ENCODE measurements at regions not wholly inside any gene's neighbourhood (a gene's known extent, or its start where the extent isn't known, plus 50 kb on each side); places are given as distances from the start of the nearest gene placed in this dataset.

- H3K79me2 ChIP-seq (ENCODE audit: insufficient read depth, low read depth, low read length): no peaks in the 10 kb centered on the region
- no peaks in the 10 kb centered on the region for H3K4me1 ChIP-seq (ENCODE audit: insufficient read depth, low read length, poor library complexity, severe bottlenecking)
- no peaks in the 10 kb centered on the region for H3K36me3 ChIP-seq (ENCODE audit: insufficient read depth, low read length)
- no peaks in the 10 kb centered on the region for H3K9me3 ChIP-seq (ENCODE audit: low read length)
- ChIA-PET CTCF (ENCODE audit: unreplicated experiment) (no interaction called here), POLR2A (interaction anchor here (0.6 to 0.8 kb wide), 3 partner anchors 27 to 75 kb away, joined by 3 read pairs; no protein-coding TSS in a partner anchor)
- DNase-seq (ENCODE audit: low spot score): no peak
- no peaks in the 10 kb centered on the region for H4K20me1 ChIP-seq (ENCODE audit: insufficient read depth, low read length)
- H3K9me2 ChIP-seq (ENCODE audit: insufficient read depth, low read length): no peaks in the 10 kb centered on the region
- no peak for TF ChIP-seq EZH2phosphoT487 (IDR thresholded peaks at IDR 0.05; ENCODE audit: borderline replicate concordance, low read depth, low read length)
- no peak for TF ChIP-seq CTCF (conservative IDR thresholded peaks at IDR 0.05; ENCODE audit: low read length)
- no peak overlapping the region for H3K4me3 ChIP-seq (ENCODE audit: low read depth, low read length, poor library complexity, severe bottlenecking)
- BruUV-seq (replicated peaks): no TSS peak
- H2AFZ ChIP-seq (ENCODE audit: low read length): no peak overlapping the region
- intact Hi-C loops (cut with micrococcal nuclease; ENCODE audit: unreplicated experiment): no loop called here
- no peak overlapping the region for H3K4me2 ChIP-seq (ENCODE audit: low read length)
- H3K27ac ChIP-seq (ENCODE audit: low read depth, low read length, poor library complexity, severe bottlenecking): no peak overlapping the region
Observed at GRCh38 chr4:42781315-42781714, 111.2 kb upstream of the GRXCR1 start.

GRCh38 chr4:42778349-42778748 lies 114.2 kb upstream of the GRXCR1 start:
- ChIA-PET POLR2A (interaction anchor here (0.6 to 0.7 kb wide), 2 partner anchors 38 to 140 kb away, joined by 3 to 4 read pairs; no protein-coding TSS in a partner anchor), CTCF (ENCODE audit: unreplicated experiment) (no interaction called here)
- Histone ChIP-seq H3K9me2 (ENCODE audit: insufficient read depth, low read length) (no peaks in the 10 kb centered on the region), H3K4me2 (ENCODE audit: low read length) (no peak overlapping the region), H3K36me3 (ENCODE audit: insufficient read depth, low read length) (no peaks in the 10 kb centered on the region), H3K4me1 (ENCODE audit: insufficient read depth, low read length, poor library complexity, severe bottlenecking) (no peaks in the 10 kb centered on the region), H3K4me3 (ENCODE audit: low read depth, low read length, poor library complexity, severe bottlenecking) (no peak overlapping the region), H3K9me3 (ENCODE audit: low read length) (no peaks in the 10 kb centered on the region), H2AFZ (ENCODE audit: low read length) (no peak overlapping the region), H3K79me2 (ENCODE audit: insufficient read depth, low read depth, low read length) (no peaks in the 10 kb centered on the region), H3K27ac (ENCODE audit: low read depth, low read length, poor library complexity, severe bottlenecking) (no peak overlapping the region), H4K20me1 (ENCODE audit: insufficient read depth, low read length) (no peaks in the 10 kb centered on the region)
- no peak for DNase-seq (ENCODE audit: low spot score)
- TF ChIP-seq CTCF (conservative IDR thresholded peaks at IDR 0.05; ENCODE audit: low read length) (no peak), EZH2phosphoT487 (IDR thresholded peaks at IDR 0.05; ENCODE audit: borderline replicate concordance, low read depth, low read length) (no peak)
- BruUV-seq (replicated peaks): no TSS peak
- intact Hi-C loops (cut with micrococcal nuclease; ENCODE audit: unreplicated experiment): no loop called here

DNA sequence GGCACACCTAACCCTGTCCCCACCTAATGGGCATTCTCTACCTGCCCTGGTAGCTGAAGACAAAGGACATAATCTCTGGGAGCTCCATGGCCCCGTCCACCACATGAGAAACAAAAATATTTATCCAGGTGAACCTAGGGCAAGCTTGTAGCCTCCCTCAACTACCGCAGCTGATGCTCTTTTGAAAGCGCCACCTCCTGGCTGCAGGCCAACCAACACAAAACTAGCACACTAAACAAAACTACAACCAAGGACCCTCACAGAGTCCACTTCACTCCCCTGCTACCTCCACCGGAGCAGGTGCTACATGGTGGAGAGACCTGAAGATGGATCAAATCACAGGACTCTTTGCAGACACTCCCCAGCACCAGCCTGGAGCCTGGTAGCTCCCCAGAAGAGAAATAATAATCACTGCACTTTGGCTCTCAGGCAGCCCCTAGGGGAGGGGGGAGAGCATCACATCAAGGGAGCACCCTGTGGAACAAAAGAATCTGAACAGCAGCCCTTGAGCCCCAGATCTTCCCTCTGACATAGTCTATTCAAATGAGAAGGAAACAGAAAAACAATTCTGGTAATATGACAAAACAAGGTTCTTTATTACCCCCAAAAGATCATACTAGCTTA lies 111.3 kb upstream of the ATP8A1 start:
- Histone ChIP-seq H3K27ac (ENCODE audit: low read depth, low read length, poor library complexity, severe bottlenecking) (no peak overlapping the region), H3K36me3 (ENCODE audit: insufficient read depth, low read length) (no peaks in the 10 kb centered on the region), H3K79me2 (ENCODE audit: insufficient read depth, low read depth, low read length) (no peaks in the 10 kb centered on the region), H3K9me3 (ENCODE audit: low read length) (no peaks in the 10 kb centered on the region), H3K9me2 (ENCODE audit: insufficient read depth, low read length) (no peaks in the 10 kb centered on the region), H2AFZ (ENCODE audit: low read length) (no peak overlapping the region), H3K4me2 (ENCODE audit: low read length) (no peak overlapping the region), H3K4me3 (ENCODE audit: low read depth, low read length, poor library complexity, severe bottlenecking) (no peak overlapping the region), H3K4me1 (ENCODE audit: insufficient read depth, low read length, poor library complexity, severe bottlenecking) (no peaks in the 10 kb centered on the region), H4K20me1 (ENCODE audit: insufficient read depth, low read length) (no peaks in the 10 kb centered on the region)
- TF ChIP-seq CTCF (conservative IDR thresholded peaks at IDR 0.05; ENCODE audit: low read length): peak; percentile 83
- no peak for TF ChIP-seq EZH2phosphoT487 (IDR thresholded peaks at IDR 0.05; ENCODE audit: borderline replicate concordance, low read depth, low read length)
- intact Hi-C loops (cut with micrococcal nuclease; ENCODE audit: unreplicated experiment): loop anchor here (1.0 to 5.0 kb wide), 2 partner anchors 111 to 200 kb away; partner anchors contain the start of gene ATP8A1
- CTCF ChIA-PET (ENCODE audit: unreplicated experiment): interaction anchor here (1.1 to 1.5 kb wide), 2 partner anchors 198 to 200 kb away, joined by 3 to 7 read pairs; no protein-coding TSS in a partner anchor
- BruUV-seq (replicated peaks): no TSS peak
- DNase-seq (ENCODE audit: low spot score): peak; percentile 52
- POLR2A ChIA-PET: interaction anchor here (1.1 to 1.5 kb wide), 2 partner anchors 21 to 90 kb away, joined by 3 read pairs; no protein-coding TSS in a partner anchor
